ENCODE measurements at regions not wholly inside any gene's neighbourhood (a gene's known extent, or its start where the extent isn't known, plus 50 kb on each side); places are given as distances from the start of the nearest gene placed in this dataset.

DNA sequence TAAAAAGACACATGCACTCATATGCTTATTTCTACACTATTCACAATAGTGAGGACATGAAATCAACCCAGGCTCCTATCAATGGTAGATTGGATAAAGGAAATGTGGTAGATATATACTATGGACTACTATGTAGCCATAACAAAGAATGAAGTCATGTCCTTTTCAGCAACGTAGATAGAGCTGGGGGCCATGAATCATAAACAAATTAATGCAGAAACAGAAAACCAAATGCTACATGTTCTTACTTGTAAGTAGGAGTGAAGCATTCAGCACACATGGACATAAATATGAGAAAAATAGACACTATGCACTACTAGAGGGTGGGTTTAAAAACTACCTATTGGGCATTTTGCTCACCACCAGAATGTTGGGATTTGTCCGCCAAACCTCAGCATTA is 278.0 kb upstream of the MIS18BP1 start:
- TF ChIP-seq, protein P1, sequence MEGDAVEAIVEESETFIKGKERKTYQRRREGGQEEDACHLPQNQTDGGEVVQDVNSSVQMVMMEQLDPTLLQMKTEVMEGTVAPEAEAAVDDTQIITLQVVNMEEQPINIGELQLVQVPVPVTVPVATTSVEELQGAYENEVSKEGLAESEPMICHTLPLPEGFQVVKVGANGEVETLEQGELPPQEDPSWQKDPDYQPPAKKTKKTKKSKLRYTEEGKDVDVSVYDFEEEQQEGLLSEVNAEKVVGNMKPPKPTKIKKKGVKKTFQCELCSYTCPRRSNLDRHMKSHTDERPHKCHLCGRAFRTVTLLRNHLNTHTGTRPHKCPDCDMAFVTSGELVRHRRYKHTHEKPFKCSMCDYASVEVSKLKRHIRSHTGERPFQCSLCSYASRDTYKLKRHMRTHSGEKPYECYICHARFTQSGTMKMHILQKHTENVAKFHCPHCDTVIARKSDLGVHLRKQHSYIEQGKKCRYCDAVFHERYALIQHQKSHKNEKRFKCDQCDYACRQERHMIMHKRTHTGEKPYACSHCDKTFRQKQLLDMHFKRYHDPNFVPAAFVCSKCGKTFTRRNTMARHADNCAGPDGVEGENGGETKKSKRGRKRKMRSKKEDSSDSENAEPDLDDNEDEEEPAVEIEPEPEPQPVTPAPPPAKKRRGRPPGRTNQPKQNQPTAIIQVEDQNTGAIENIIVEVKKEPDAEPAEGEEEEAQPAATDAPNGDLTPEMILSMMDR (IDR thresholded peaks at IDR 0.05) = no peak
- no peak for TF ChIP-seq ZFX (IDR thresholded peaks at IDR 0.05; ENCODE audit: borderline replicate concordance)

All from 22Rv1 (cell line).